Osteoblast (primary cell): ENCODE measurements at regions not wholly inside any gene's neighbourhood (a gene's known extent, or its start where the extent isn't known, plus 50 kb on each side); places are given as distances from the start of the nearest gene placed in this dataset.
A peak's percentile ranks its signal among the peaks of the same experiment; 100 is the strongest.

Experiments
- DNase-seq: peaks from one replicate; pipeline ENCODE4 v3.0.0; 2011; ENCODE audit warnings: low spot score, mixed read lengths; ENCODE audit not compliant: insufficient read length; ENCODE audit errors: missing footprints
- H2AFZ ChIP-seq: 2 replicates; pipeline ENCODE4 v1.6.0; 2011; ENCODE audit warnings: mild to moderate bottlenecking, low read length
- H3K27ac ChIP-seq: 2 replicates; pipeline ENCODE4 v1.5.1; 2011; ENCODE audit warnings: mild to moderate bottlenecking, low read depth, low read length, moderate library complexity
- H3K27me3 ChIP-seq: 2 replicates; pipeline ENCODE4 v1.6.0; 2012; ENCODE audit warnings: mild to moderate bottlenecking, control low read depth, inconsistent platforms, low read length, moderate library complexity; ENCODE audit not compliant: insufficient read depth
- H3K36me3 ChIP-seq: 2 replicates; pipeline ENCODE4 v1.5.1; 2011; ENCODE audit warnings: mild to moderate bottlenecking, low read length, control low read depth, moderate library complexity; ENCODE audit not compliant: insufficient read depth
- H3K4me1 ChIP-seq: 2 replicates; pipeline ENCODE4 v1.5.1; 2011; ENCODE audit warnings: mild to moderate bottlenecking, low read length, control low read depth, moderate library complexity; ENCODE audit not compliant: insufficient read depth
- H3K4me2 ChIP-seq: 2 replicates; pipeline ENCODE4 v1.6.0; 2011; ENCODE audit warnings: mild to moderate bottlenecking, low read length; ENCODE audit not compliant: insufficient read depth
- H3K4me3 ChIP-seq: fragments of 200-600 bp; sonication (generic); 3 replicates; pipeline ENCODE4 v1.5.1; 2012; ENCODE audit warnings: mild to moderate bottlenecking, low read length, inconsistent platforms; ENCODE audit not compliant: insufficient read depth
- H3K79me2 ChIP-seq: 2 replicates; pipeline ENCODE4 v1.6.0; 2012; ENCODE audit warnings: mild to moderate bottlenecking, low read length, control low read depth, inconsistent platforms; ENCODE audit not compliant: insufficient read depth
- H3K9me3 ChIP-seq: 2 replicates; pipeline ENCODE4 v1.5.1; 2011; ENCODE audit warnings: low read depth, low read length, control low read depth
- H4K20me1 ChIP-seq: 2 replicates; pipeline ENCODE4 v1.6.0; 2012; ENCODE audit warnings: mild to moderate bottlenecking, low read length, control low read depth; ENCODE audit not compliant: insufficient read depth
- CTCF ChIP-seq: IDR thresholded peaks from 2 replicates; pipeline ENCODE4 v1.5.1; 2011; ENCODE audit warnings: mild to moderate bottlenecking, low read depth, low read length, moderate library complexity; ENCODE audit errors: extremely low read depth

- no peak overlapping the region for H3K4me3 ChIP-seq
- DNase-seq = no peak
- no peak overlapping the region for H3K4me2 ChIP-seq
- TF ChIP-seq CTCF = no peak
- H3K4me1 ChIP-seq = peaks cover 19% of the 10 kb centered on the region
- no peaks in the 10 kb centered on the region for H3K9me3 ChIP-seq
- no peaks in the 10 kb centered on the region for H3K79me2 ChIP-seq
- H4K20me1 ChIP-seq = peaks cover 6% of the 10 kb centered on the region
- no peaks in the 10 kb centered on the region for H3K27me3 ChIP-seq
- H3K36me3 ChIP-seq = no peaks in the 10 kb centered on the region
- no peak overlapping the region for H3K27ac ChIP-seq
- no peak overlapping the region for H2AFZ ChIP-seq
Measured at GRCh38 chr17:72426948-72427760, 306.3 kb downstream of the SOX9 start.

- Histone ChIP-seq H3K27ac (no peak overlapping the region), H3K4me3 (no peak overlapping the region), H4K20me1 (peaks cover 6% of the 10 kb centered on the region), H2AFZ (no peak overlapping the region), H3K4me2 (no peak overlapping the region), H3K27me3 (no peaks in the 10 kb centered on the region), H3K9me3 (no peaks in the 10 kb centered on the region), H3K79me2 (peaks cover 2% of the 10 kb centered on the region), H3K36me3 (no peaks in the 10 kb centered on the region), H3K4me1 (peaks cover 13% of the 10 kb centered on the region)
- no peak for TF ChIP-seq CTCF
- DNase-seq = no peak
Measured at GRCh38 chr17:72427761-72428109, 306.9 kb downstream of the SOX9 start.

- no peak overlapping the region for H2AFZ ChIP-seq
- H3K4me1 ChIP-seq = peaks cover 4% of the 10 kb centered on the region
- H3K79me2 ChIP-seq = peaks cover 2% of the 10 kb centered on the region
- H4K20me1 ChIP-seq = peaks cover 2% of the 10 kb centered on the region
- no peaks in the 10 kb centered on the region for H3K36me3 ChIP-seq
- peak; percentile 48 for DNase-seq
- no peak overlapping the region for H3K27ac ChIP-seq
- H3K4me3 ChIP-seq = no peak overlapping the region
- no peak overlapping the region for H3K4me2 ChIP-seq
- no peaks in the 10 kb centered on the region for H3K27me3 ChIP-seq
- peak; percentile 15 for TF ChIP-seq CTCF
- H3K9me3 ChIP-seq = no peaks in the 10 kb centered on the region
Measured at GRCh38 chr17:72429066-72429638, 308.3 kb downstream of the SOX9 start.

- H3K9me3 ChIP-seq = no peaks in the 10 kb centered on the region
- TF ChIP-seq CTCF = peak; percentile 57
- H2AFZ ChIP-seq = no peak overlapping the region
- peak; percentile 89 for DNase-seq
- H3K4me1 ChIP-seq = peaks cover 4% of the 10 kb centered on the region
- no peaks in the 10 kb centered on the region for H3K36me3 ChIP-seq
- no peaks in the 10 kb centered on the region for H3K27me3 ChIP-seq
- H3K79me2 ChIP-seq = peaks cover 9% of the 10 kb centered on the region
- no peak overlapping the region for H3K27ac ChIP-seq
- peak overlapping the region; percentile 16 for H3K4me2 ChIP-seq
- H4K20me1 ChIP-seq = peaks cover 5% of the 10 kb centered on the region
- H3K4me3 ChIP-seq = no peak overlapping the region
Measured at GRCh38 chr17:72430611-72431432, 310.0 kb downstream of the SOX9 start.
